Left lung (tissue), 4 donors: ENCODE measurements at regions not wholly inside any gene's neighbourhood (a gene's known extent, or its start where the extent isn't known, plus 50 kb on each side); places are given as distances from the start of the nearest gene placed in this dataset.

Experiments used
- ATAC-seq: fragments of 200-7000 bp; cut with Tn5 transposase; one replicate; pipeline ENCODE4 v1.9.1; 2020; ENCODE audit warnings: moderate library complexity
- DNase-seq, 4 donors: peaks; one replicate each; pipeline ENCODE4 v3.0.0-alpha.2; 2013 to 2020
- H3K27ac ChIP-seq, 2 donors: fragments of 200-600 bp; sonication (generic) in 1 of 2; one replicate each; pipeline versions ENCODE4 v1.5.0 to v1.8.0; 2020 to 2021
- H3K27me3 ChIP-seq, 2 donors: fragments of 200-600 bp; sonication (generic) in 1 of 2; one replicate each; pipeline versions ENCODE4 v1.5.0 to v1.8.0; 2020 to 2021
- H3K36me3 ChIP-seq, 2 donors: fragments of 200-600 bp; sonication (generic) in 1 of 2; one replicate each; pipeline versions ENCODE4 v1.5.0 to v1.8.0; 2020 to 2021
- H3K4me1 ChIP-seq, 2 donors: fragments of 200-600 bp; one replicate each; pipeline ENCODE4 v1.8.0; 2021
- H3K4me3 ChIP-seq, 2 donors: fragments of 200-600 bp; sonication (generic) in 1 of 2; one replicate each; pipeline versions ENCODE4 v1.5.0 to v1.8.0; 2020 to 2021; ENCODE audit warnings: mild to moderate bottlenecking in 1 of 2
- H3K9me3 ChIP-seq, 2 donors: fragments of 200-600 bp; sonication (generic) in 1 of 2; one replicate each; pipeline versions ENCODE4 v1.5.0 to v1.8.0; 2020 to 2021
- intact Hi-C, 2 donors: fragments of 100-400 bp; cut with DNase I; formaldehyde crosslinking; loops; one replicate each; pipeline versions ENCODE4 v1.11.2 to v1.14.2; 2022
- TF ChIP-seq, protein P1 (sequence below), 2 donors: fragments of 200-600 bp; sonication (generic) in 1 of 2; IDR thresholded peaks; one replicate each; pipeline versions ENCODE4 v1.5.0 to v1.8.0; 2021; ENCODE audit warnings: antibody characterized with exemption in 2 of 2
- donor health status: DM: no; HTN: yes; CAD: no.
- donor health status: DM: no; HTN: no; CAD: no.

- TF ChIP-seq, protein P1, sequence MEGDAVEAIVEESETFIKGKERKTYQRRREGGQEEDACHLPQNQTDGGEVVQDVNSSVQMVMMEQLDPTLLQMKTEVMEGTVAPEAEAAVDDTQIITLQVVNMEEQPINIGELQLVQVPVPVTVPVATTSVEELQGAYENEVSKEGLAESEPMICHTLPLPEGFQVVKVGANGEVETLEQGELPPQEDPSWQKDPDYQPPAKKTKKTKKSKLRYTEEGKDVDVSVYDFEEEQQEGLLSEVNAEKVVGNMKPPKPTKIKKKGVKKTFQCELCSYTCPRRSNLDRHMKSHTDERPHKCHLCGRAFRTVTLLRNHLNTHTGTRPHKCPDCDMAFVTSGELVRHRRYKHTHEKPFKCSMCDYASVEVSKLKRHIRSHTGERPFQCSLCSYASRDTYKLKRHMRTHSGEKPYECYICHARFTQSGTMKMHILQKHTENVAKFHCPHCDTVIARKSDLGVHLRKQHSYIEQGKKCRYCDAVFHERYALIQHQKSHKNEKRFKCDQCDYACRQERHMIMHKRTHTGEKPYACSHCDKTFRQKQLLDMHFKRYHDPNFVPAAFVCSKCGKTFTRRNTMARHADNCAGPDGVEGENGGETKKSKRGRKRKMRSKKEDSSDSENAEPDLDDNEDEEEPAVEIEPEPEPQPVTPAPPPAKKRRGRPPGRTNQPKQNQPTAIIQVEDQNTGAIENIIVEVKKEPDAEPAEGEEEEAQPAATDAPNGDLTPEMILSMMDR (IDR thresholded peaks at IDR 0.05), result no peak
- intact Hi-C loops, result no loop called here
- Histone ChIP-seq H3K4me1 (no peaks in the 10 kb centered on the region), H3K4me3 (no peak overlapping the region), H3K36me3 (no peaks in the 10 kb centered on the region), H3K9me3 (no peaks in the 10 kb centered on the region), H3K27me3 (no peaks in the 10 kb centered on the region), H3K27ac (no peak overlapping the region)
- no peak for DNase-seq
- no peak for ATAC-seq
Observed at GRCh38 chr2:121120991-121121390, 164.0 kb downstream of the TFCP2L1 start.

DNA sequence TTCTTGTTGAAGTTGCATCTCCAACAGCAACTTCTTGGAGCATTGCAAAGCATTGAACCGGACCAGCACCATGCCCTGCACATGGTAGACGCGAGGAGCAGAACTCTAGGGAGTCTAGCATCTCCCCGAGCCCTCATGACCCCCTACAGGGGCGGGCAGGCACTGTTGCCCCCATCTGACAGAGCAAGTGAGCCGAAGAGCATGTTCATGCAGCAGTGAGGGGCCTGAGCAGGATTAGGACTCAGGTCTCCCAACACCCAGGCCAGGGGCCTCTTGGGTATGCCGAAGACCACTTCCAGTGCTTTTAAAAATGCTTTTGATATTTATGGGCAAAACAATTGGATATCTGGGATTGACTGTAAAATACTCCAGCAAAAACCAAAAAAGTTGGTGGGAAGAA, 163.3 kb downstream of the TFCP2L1 start:
- Histone ChIP-seq H3K36me3 (no peaks in the 10 kb centered on the region), H3K9me3 (no peaks in the 10 kb centered on the region), H3K4me1 (no peaks in the 10 kb centered on the region), H3K27me3 (no peaks in the 10 kb centered on the region), H3K4me3 (no peak overlapping the region), H3K27ac (no peak overlapping the region)
- intact Hi-C loops, result no loop called here
- DNase-seq, result no peak
- no peak for ATAC-seq
- TF ChIP-seq, protein P1 (IDR thresholded peaks at IDR 0.05), result no peak

- no peak overlapping the region for H3K27ac ChIP-seq
- H3K9me3 ChIP-seq, result no peaks in the 10 kb centered on the region
- intact Hi-C loops, result no loop called here
- H3K4me3 ChIP-seq, result no peak overlapping the region
- no peaks in the 10 kb centered on the region for H3K36me3 ChIP-seq
- TF ChIP-seq, protein P1 (IDR thresholded peaks at IDR 0.05), result no peak
- no peak for DNase-seq
- no peaks in the 10 kb centered on the region for H3K4me1 ChIP-seq
- ATAC-seq, result no peak
- no peaks in the 10 kb centered on the region for H3K27me3 ChIP-seq
Observed at GRCh38 chr2:121123268-121123667, 161.7 kb downstream of the TFCP2L1 start.

DNA sequence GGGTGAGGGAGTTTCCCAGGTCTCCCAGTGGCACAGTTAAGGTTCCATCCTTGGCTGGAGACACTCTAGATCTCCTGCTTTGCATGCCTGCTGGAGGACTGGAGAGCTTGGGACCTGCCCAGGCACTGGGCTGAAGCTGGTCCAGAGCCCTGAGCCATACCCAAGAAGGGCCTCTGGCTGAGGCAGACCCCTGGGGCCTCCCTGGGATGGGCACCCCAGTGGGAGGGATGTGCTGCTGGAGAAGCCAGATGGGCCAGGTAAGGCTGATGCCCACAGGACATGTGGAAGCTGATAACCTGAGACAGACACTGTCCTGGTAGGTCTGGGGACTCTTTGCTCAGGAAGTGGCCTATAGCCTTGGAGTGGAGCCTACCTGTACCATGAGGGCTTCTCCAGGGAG, 160.7 kb downstream of the TFCP2L1 start:
- ATAC-seq (no peak), DNase-seq (no peak)
- H3K9me3 ChIP-seq, result no peaks in the 10 kb centered on the region
- H3K27ac ChIP-seq, result no peak overlapping the region
- H3K27me3 ChIP-seq, result no peaks in the 10 kb centered on the region
- H3K36me3 ChIP-seq, result no peaks in the 10 kb centered on the region
- TF ChIP-seq, protein P1 (IDR thresholded peaks at IDR 0.05), result no peak
- intact Hi-C loops, result no loop called here
- H3K4me3 ChIP-seq, result no peak overlapping the region
- no peaks in the 10 kb centered on the region for H3K4me1 ChIP-seq

DNA sequence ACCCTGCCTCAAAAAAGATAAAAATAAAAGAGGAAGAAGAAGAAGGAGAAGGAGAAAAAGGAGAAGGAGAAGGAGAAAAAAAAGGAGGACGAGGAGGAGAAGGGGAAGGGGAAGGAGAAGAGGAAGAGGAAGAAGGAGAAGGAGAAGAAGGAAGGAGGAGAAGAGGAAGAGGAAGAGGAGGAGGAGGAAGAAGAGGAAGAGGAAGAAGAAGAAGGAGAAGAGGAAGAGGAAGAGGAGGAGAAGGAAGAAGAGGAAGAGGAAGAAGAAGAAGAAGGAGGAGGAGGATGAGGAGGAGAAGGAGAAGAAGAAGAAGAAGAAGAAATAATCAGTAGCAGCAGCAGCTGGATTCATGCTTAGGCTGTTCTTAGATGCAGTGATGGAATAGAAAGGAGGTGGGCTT, 159.7 kb downstream of the TFCP2L1 start:
- DNase-seq, result no peak
- TF ChIP-seq, protein P1 (IDR thresholded peaks at IDR 0.05), result no peak
- no peaks in the 10 kb centered on the region for H3K9me3 ChIP-seq
- intact Hi-C loops, result no loop called here
- no peak overlapping the region for H3K4me3 ChIP-seq
- H3K27me3 ChIP-seq, result no peaks in the 10 kb centered on the region
- H3K27ac ChIP-seq, result no peak overlapping the region
- H3K4me1 ChIP-seq, result no peaks in the 10 kb centered on the region
- H3K36me3 ChIP-seq, result no peaks in the 10 kb centered on the region
- ATAC-seq, result no peak
